Ovary (tissue), 7 donors: ENCODE measurements at regions not wholly inside any gene's neighbourhood (a gene's known extent, or its start where the extent isn't known, plus 50 kb on each side); places are given as distances from the start of the nearest gene placed in this dataset.

Source experiments
- DNase-seq, 5 donors: peaks; one replicate each; pipeline ENCODE4 v3.0.0-alpha.2; 2019 to 2020
- H3K27ac ChIP-seq, 2 donors: fragments of 200-600 bp; one replicate each; pipeline versions ENCODE4 v1.5.1 to v1.8.0; 2019 to 2022
- H3K27me3 ChIP-seq: fragments of 200-600 bp; one replicate; pipeline ENCODE4 v1.8.0; 2022
- H3K36me3 ChIP-seq: fragments of 200-600 bp; sonication (generic); one replicate; pipeline ENCODE4 v1.5.1; 2019
- H3K4me1 ChIP-seq: one replicate; pipeline ENCODE4 v1.8.1; 2013; ENCODE audit warnings: mild to moderate bottlenecking, moderate library complexity; ENCODE audit not compliant: insufficient read depth
- H3K4me3 ChIP-seq: fragments of 200-600 bp; sonication (generic); one replicate; pipeline ENCODE4 v1.5.1; 2017
- H3K9me3 ChIP-seq, 2 donors: fragments of 200-600 bp in 1 of 2; sonication (generic) in 1 of 2; one replicate each; pipeline versions ENCODE4 v1.5.1 to v1.8.1; 2013 to 2019; ENCODE audit warnings: mild to moderate bottlenecking in 1 of 2, moderate library complexity in 1 of 2
- CTCF ChIP-seq, 3 donors: fragments of 450-650 bp in 2 of 3; fragments of 200-600 bp in 1 of 3; IDR thresholded peaks; one replicate each; pipeline versions ENCODE4 v1.5.1 to v1.8.0; 2016 to 2022; ENCODE audit warnings: antibody characterized with exemption in 3 of 3, mild to moderate bottlenecking in 1 of 3
- EP300 ChIP-seq: sonication (generic); formaldehyde crosslinking; IDR thresholded peaks from one replicate; pipeline ENCODE4 v1.6.1; 2017; ENCODE audit warnings: antibody characterized with exemption
- POLR2A ChIP-seq: fragments of 450-650 bp; IDR thresholded peaks from one replicate; pipeline ENCODE4 v1.6.1; 2017; ENCODE audit warnings: antibody characterized with exemption, mild to moderate bottlenecking, moderate library complexity
- WGBS, 3 donors: extraction: QIAGEN DNeasy Blood & Tissue Kit in 1 of 3; methylation state at CpG; one replicate each; pipeline versions ENCODE4 v1.1.5 to v1.1.7; 2013 to 2017; 5-methylcytosine and 5-hydroxymethylcytosine counted together
- intact Hi-C, 4 donors: fragments of 100-400 bp; cut with DNase I; formaldehyde crosslinking; loops; one replicate each; pipeline versions ENCODE4 v1.11.0 to v1.15.1; 2022 to 2023
- donor health status: DM: no; HTN: no; CAD: no; lungs with moderate emphysema.
- donor health status: DM: no; HTN: no; CAD: no.
- donor health status: Bipolar disorder and iron deficiency.
- donor health status: DM: no; HTN: no; CAD: no.
- donor health status: DM: yes; HTN: yes; CAD: no.

GRCh38 chr10:3439183-3439582 lies 266.6 kb upstream of the PITRM1 start:
- intact Hi-C loops: no loop called here
- no peak overlapping the region for H3K27ac ChIP-seq

GRCh38 chr10:3438606-3439005 lies 266.0 kb upstream of the PITRM1 start:
- no peaks in the 10 kb centered on the region for H3K27me3 ChIP-seq
- TF ChIP-seq POLR2A (no peak), EP300 (no peak), CTCF (IDR thresholded peaks at IDR 0.05) (no peak)
- intact Hi-C loops: no loop called here
- no peaks in the 10 kb centered on the region for H3K36me3 ChIP-seq
- WGBS, 3 donors: 91 to 97% (median 92%) methylated on average over 4 of the region's 4 CpGs
- DNase-seq: no peak
- no peak overlapping the region for H3K27ac ChIP-seq
- H3K4me1 ChIP-seq: no peaks in the 10 kb centered on the region
- no peak overlapping the region for H3K4me3 ChIP-seq
- no peaks in the 10 kb centered on the region for H3K9me3 ChIP-seq

More at GRCh38 chr10:3439183-3439582, 266.6 kb upstream of the PITRM1 start:
- no peaks in the 10 kb centered on the region for H3K9me3 ChIP-seq
- H3K36me3 ChIP-seq: no peaks in the 10 kb centered on the region
- DNase-seq: no peak
- no peaks in the 10 kb centered on the region for H3K4me1 ChIP-seq
- TF ChIP-seq CTCF (IDR thresholded peaks at IDR 0.05) (no peak), EP300 (no peak), POLR2A (no peak)
- no peak overlapping the region for H3K4me3 ChIP-seq
- no peaks in the 10 kb centered on the region for H3K27me3 ChIP-seq

- DNase-seq: no peak
- WGBS, 3 donors: 51 to 57% (median 56%) methylated on average over 4 of the region's 4 CpGs
- TF ChIP-seq CTCF (IDR thresholded peaks at IDR 0.05) (no peak), EP300 (no peak), POLR2A (no peak)
- H3K27ac ChIP-seq: no peak overlapping the region
- no peak overlapping the region for H3K4me3 ChIP-seq
- H3K27me3 ChIP-seq: no peaks in the 10 kb centered on the region
- H3K4me1 ChIP-seq: no peaks in the 10 kb centered on the region
- H3K9me3 ChIP-seq: no peaks in the 10 kb centered on the region
- H3K36me3 ChIP-seq: no peaks in the 10 kb centered on the region
- intact Hi-C loops: no loop called here
Measured at GRCh38 chr10:3435671-3436070, 263.1 kb upstream of the PITRM1 start.

GRCh38 chr10:3433988-3434387 lies 261.4 kb upstream of the PITRM1 start:
- Histone ChIP-seq H3K9me3 (no peaks in the 10 kb centered on the region), H3K4me3 (no peak overlapping the region), H3K27me3 (no peaks in the 10 kb centered on the region), H3K4me1 (peaks cover 3% of the 10 kb centered on the region), H3K36me3 (no peaks in the 10 kb centered on the region), H3K27ac (no peak overlapping the region)
- intact Hi-C loops: no loop called here
- TF ChIP-seq CTCF (IDR thresholded peaks at IDR 0.05) (no peak), POLR2A (no peak), EP300 (no peak)
- WGBS, 3 donors: 85 to 89% (median 88%) methylated on average over 6 of the region's 6 CpGs
- no peak for DNase-seq

- Histone ChIP-seq H3K27ac (no peak overlapping the region), H3K36me3 (no peaks in the 10 kb centered on the region), H3K27me3 (no peaks in the 10 kb centered on the region), H3K4me1 (peaks cover 3% of the 10 kb centered on the region), H3K9me3 (no peaks in the 10 kb centered on the region), H3K4me3 (no peak overlapping the region)
- DNase-seq: no peak
- no peak for TF ChIP-seq POLR2A
- intact Hi-C loops: no loop called here
- 91 to 95% (median 93%) methylated on average over 6 of the region's 6 CpGs for WGBS, 3 donors
Measured at GRCh38 chr10:3433131-3433530, 260.5 kb upstream of the PITRM1 start.
